ENCODE measurements at regions not wholly inside any gene's neighbourhood (a gene's known extent, or its start where the extent isn't known, plus 50 kb on each side); places are given as distances from the start of the nearest gene placed in this dataset.
A peak's percentile ranks its signal among the peaks of the same experiment; 100 is the strongest.

- H4K20me1 ChIP-seq (ENCODE audit: control insufficient read depth, extremely low read depth, insufficient read depth, low read length) = no peaks in the 10 kb centered on the region
- H3K4me3 ChIP-seq (replicated peaks in 1 of 4; ENCODE audit: control extremely low read depth in 1 of 4, insufficient read depth in 1 of 4, low read depth in 3 of 4, low read length in 4 of 4) = no peak overlapping the region
- no peak overlapping the region for H3K27ac ChIP-seq (ENCODE audit: insufficient read depth, low read length)
- no peaks in the 10 kb centered on the region for H3K79me2 ChIP-seq (ENCODE audit: control insufficient read depth, insufficient read depth, low read length)
- no peak overlapping the region for H3K9ac ChIP-seq (ENCODE audit: insufficient read depth, low read length)
- TF ChIP-seq CTCF (conservative IDR thresholded peaks at IDR 0.05 in 1 of 2, IDR thresholded peaks at IDR 0.05 in 1 of 2; ENCODE audit: low read depth in 1 of 2, low read length in 2 of 2) (no peak), EZH2 (IDR thresholded peaks at IDR 0.05; ENCODE audit: low read length, missing control alignments) (no peak)
- H3K4me2 ChIP-seq (ENCODE audit: extremely low read depth, insufficient read depth, low read length) = no peak overlapping the region
- H3K27me3 ChIP-seq (ENCODE audit: control insufficient read depth, insufficient read depth, low read length) = no peaks in the 10 kb centered on the region
- no peaks in the 10 kb centered on the region for H3K36me3 ChIP-seq (ENCODE audit: control insufficient read depth, insufficient read depth, low read length)
- no peak overlapping the region for H2AFZ ChIP-seq (ENCODE audit: low read length)
- DNase-seq (ENCODE audit: low read depth in 2 of 2) = no peak
- H3K9me3 ChIP-seq (ENCODE audit: control insufficient read depth, insufficient read depth, low read depth, low read length) = no peaks in the 10 kb centered on the region
- H3K4me1 ChIP-seq (ENCODE audit: control insufficient read depth, extremely low read depth, insufficient read depth, low read length) = no peaks in the 10 kb centered on the region
These were observed 364.1 kb downstream of the DEPDC1B start for GRCh38 chr5:60335913-60336312.

GRCh38 chr5:60334281-60334713 lies 365.7 kb downstream of the DEPDC1B start:
- Histone ChIP-seq H3K4me1 (ENCODE audit: control insufficient read depth, extremely low read depth, insufficient read depth, low read length) (no peaks in the 10 kb centered on the region), H3K36me3 (ENCODE audit: control insufficient read depth, insufficient read depth, low read length) (no peaks in the 10 kb centered on the region), H3K9ac (ENCODE audit: insufficient read depth, low read length) (no peak overlapping the region), H3K9me3 (ENCODE audit: control insufficient read depth, insufficient read depth, low read depth, low read length) (no peaks in the 10 kb centered on the region), H3K27ac (ENCODE audit: insufficient read depth, low read length) (no peak overlapping the region), H2AFZ (ENCODE audit: low read length) (no peak overlapping the region), H3K4me2 (ENCODE audit: extremely low read depth, insufficient read depth, low read length) (no peak overlapping the region), H3K79me2 (ENCODE audit: control insufficient read depth, insufficient read depth, low read length) (no peaks in the 10 kb centered on the region), H3K4me3 (replicated peaks in 1 of 4; ENCODE audit: control extremely low read depth in 1 of 4, insufficient read depth in 1 of 4, low read depth in 3 of 4, low read length in 4 of 4) (no peak overlapping the region), H4K20me1 (ENCODE audit: control insufficient read depth, extremely low read depth, insufficient read depth, low read length) (no peaks in the 10 kb centered on the region), H3K27me3 (ENCODE audit: control insufficient read depth, insufficient read depth, low read length) (no peaks in the 10 kb centered on the region)
- no peak for TF ChIP-seq CTCF (conservative IDR thresholded peaks at IDR 0.05 in 1 of 2, IDR thresholded peaks at IDR 0.05 in 1 of 2; ENCODE audit: low read depth in 1 of 2, low read length in 2 of 2)
- TF ChIP-seq EZH2 (IDR thresholded peaks at IDR 0.05; ENCODE audit: low read length, missing control alignments) = no peak
- peak; percentile 73 to 85 for DNase-seq (ENCODE audit: low read depth in 2 of 2)

GRCh38 chr5:60333005-60333571 lies 366.9 kb downstream of the DEPDC1B start:
- DNase-seq (ENCODE audit: low read depth in 2 of 2) = peak in 1 of 2 donors; percentile 59
- no peaks in the 10 kb centered on the region for H4K20me1 ChIP-seq (ENCODE audit: control insufficient read depth, extremely low read depth, insufficient read depth, low read length)
- no peaks in the 10 kb centered on the region for H3K9me3 ChIP-seq (ENCODE audit: control insufficient read depth, insufficient read depth, low read depth, low read length)
- no peaks in the 10 kb centered on the region for H3K79me2 ChIP-seq (ENCODE audit: control insufficient read depth, insufficient read depth, low read length)
- H3K27ac ChIP-seq (ENCODE audit: insufficient read depth, low read length) = no peak overlapping the region
- H3K36me3 ChIP-seq (ENCODE audit: control insufficient read depth, insufficient read depth, low read length) = no peaks in the 10 kb centered on the region
- H3K27me3 ChIP-seq (ENCODE audit: control insufficient read depth, insufficient read depth, low read length) = no peaks in the 10 kb centered on the region
- no peak overlapping the region for H2AFZ ChIP-seq (ENCODE audit: low read length)
- H3K9ac ChIP-seq (ENCODE audit: insufficient read depth, low read length) = no peak overlapping the region
- no peak overlapping the region for H3K4me3 ChIP-seq (replicated peaks in 1 of 4; ENCODE audit: control extremely low read depth in 1 of 4, insufficient read depth in 1 of 4, low read depth in 3 of 4, low read length in 4 of 4)
- H3K4me2 ChIP-seq (ENCODE audit: extremely low read depth, insufficient read depth, low read length) = no peak overlapping the region
- TF ChIP-seq EZH2 (IDR thresholded peaks at IDR 0.05; ENCODE audit: low read length, missing control alignments) = no peak
- no peak for TF ChIP-seq CTCF (conservative IDR thresholded peaks at IDR 0.05 in 1 of 2, IDR thresholded peaks at IDR 0.05 in 1 of 2; ENCODE audit: low read depth in 1 of 2, low read length in 2 of 2)
- no peaks in the 10 kb centered on the region for H3K4me1 ChIP-seq (ENCODE audit: control insufficient read depth, extremely low read depth, insufficient read depth, low read length)
